MCF 10A (cell line): ENCODE measurements at regions not wholly inside any gene's neighbourhood (a gene's known extent, or its start where the extent isn't known, plus 50 kb on each side); places are given as distances from the start of the nearest gene placed in this dataset.
A peak's percentile ranks its signal among the peaks of the same experiment; 100 is the strongest.

Experiments
- BruUV-seq: library from RNA; stranded (reverse); fragments of 400-500 nt; replicated peaks from 2 replicates; lab custom pipeline; 2021; lab: Mats Ljungman, UMichigan
- CTCF ChIA-PET: fragments of 300-600 bp; sonication (Branson Sonifier 250); formaldehyde crosslinking; extraction: SDS; loops from one replicate; lab custom pipeline; 2021; ENCODE audit warnings: antibody characterized with exemption, inconsistent platforms; lab: Yijun Ruan, JAX
- POLR2A ChIA-PET: fragments of 300-600, 350-650 bp; sonication (Branson Sonifier 250); formaldehyde crosslinking; extraction: SDS; loops from one replicate; lab custom pipeline; 2020; ENCODE audit warnings: antibody characterized with exemption, inconsistent platforms; lab: Yijun Ruan, JAX
- DNase-seq: peaks from one replicate; pipeline ENCODE4 v3.0.0-alpha.2; 2018; ENCODE audit not compliant: unreplicated experiment
- H3K27ac Mint-ChIP-seq: one replicate; pipeline ENCODE4 v1.8.0; 2022; ENCODE audit warnings: mild to moderate bottlenecking, low read depth, mixed read lengths; ENCODE audit not compliant: unreplicated experiment
- H3K27me3 Mint-ChIP-seq: one replicate; pipeline ENCODE4 v1.8.0; 2022; ENCODE audit warnings: mixed read lengths; ENCODE audit not compliant: insufficient read depth, unreplicated experiment
- H3K36me3 Mint-ChIP-seq: one replicate; pipeline ENCODE4 v1.8.0; 2022; ENCODE audit warnings: mild to moderate bottlenecking, moderate library complexity, mixed read lengths; ENCODE audit not compliant: insufficient read depth, unreplicated experiment
- H3K4me1 Mint-ChIP-seq: one replicate; pipeline ENCODE4 v1.8.0; 2022; ENCODE audit warnings: mixed read lengths; ENCODE audit not compliant: insufficient read depth, unreplicated experiment
- H3K4me3 Mint-ChIP-seq: one replicate; pipeline ENCODE4 v1.8.0; 2022; ENCODE audit warnings: mild to moderate bottlenecking, moderate library complexity, mixed read lengths; ENCODE audit not compliant: unreplicated experiment
- H3K9me3 Mint-ChIP-seq: one replicate; pipeline ENCODE4 v1.8.0; 2022; ENCODE audit warnings: mixed read lengths; ENCODE audit not compliant: unreplicated experiment
- intact Hi-C: fragments of 100-400 bp; cut with micrococcal nuclease; formaldehyde crosslinking; loops from 2 replicates; pipeline ENCODE4 v1.14.1; 2022
- TF ChIP-seq, protein P1 (sequence below): fragments of 200-600 bp; IDR thresholded peaks from one replicate; pipeline ENCODE4 v1.8.0; 2022; ENCODE audit warnings: antibody characterized with exemption, mild to moderate bottlenecking; ENCODE audit not compliant: unreplicated experiment

DNA sequence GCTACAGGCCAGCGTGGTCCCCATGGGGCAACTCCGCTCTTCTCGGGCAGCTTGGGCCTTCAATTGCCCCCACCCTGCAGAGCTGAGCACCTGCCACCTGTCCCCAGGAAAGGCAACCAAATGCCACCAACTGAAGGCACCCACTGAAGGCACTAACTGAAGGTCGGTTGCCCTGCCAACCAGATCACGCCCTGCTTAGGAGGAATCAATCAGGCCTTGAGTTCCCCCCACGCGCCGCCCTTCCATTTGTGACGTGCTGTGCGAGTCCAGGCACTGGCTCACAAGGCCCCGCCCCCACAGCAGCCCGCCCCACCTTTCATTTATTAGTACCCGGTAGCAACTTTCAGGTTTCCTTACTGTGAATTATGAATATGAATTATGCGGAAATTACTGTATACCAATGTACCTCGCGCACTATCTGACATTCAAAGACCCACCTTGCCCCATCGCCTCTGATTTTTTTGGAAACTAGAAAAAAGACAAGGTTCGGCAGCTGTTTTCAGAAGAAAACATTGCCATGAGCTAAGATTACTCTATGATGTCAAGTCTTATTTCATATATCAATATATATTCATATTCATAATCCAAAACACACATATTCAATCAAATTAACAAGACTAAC is 83.6 kb upstream of the ABI1 start:
- Mint-ChIP-seq H3K27ac (no peak overlapping the region), H3K4me1 (no peaks in the 10 kb centered on the region), H3K4me3 (no peak overlapping the region), H3K27me3 (no peaks in the 10 kb centered on the region), H3K9me3 (no peaks in the 10 kb centered on the region), H3K36me3 (no peaks in the 10 kb centered on the region)
- intact Hi-C loops = no loop called here
- BruUV-seq = no TSS peak
- DNase-seq = no peak
- CTCF ChIA-PET = no interaction called here
- POLR2A ChIA-PET = no interaction called here
- TF ChIP-seq, protein P1, sequence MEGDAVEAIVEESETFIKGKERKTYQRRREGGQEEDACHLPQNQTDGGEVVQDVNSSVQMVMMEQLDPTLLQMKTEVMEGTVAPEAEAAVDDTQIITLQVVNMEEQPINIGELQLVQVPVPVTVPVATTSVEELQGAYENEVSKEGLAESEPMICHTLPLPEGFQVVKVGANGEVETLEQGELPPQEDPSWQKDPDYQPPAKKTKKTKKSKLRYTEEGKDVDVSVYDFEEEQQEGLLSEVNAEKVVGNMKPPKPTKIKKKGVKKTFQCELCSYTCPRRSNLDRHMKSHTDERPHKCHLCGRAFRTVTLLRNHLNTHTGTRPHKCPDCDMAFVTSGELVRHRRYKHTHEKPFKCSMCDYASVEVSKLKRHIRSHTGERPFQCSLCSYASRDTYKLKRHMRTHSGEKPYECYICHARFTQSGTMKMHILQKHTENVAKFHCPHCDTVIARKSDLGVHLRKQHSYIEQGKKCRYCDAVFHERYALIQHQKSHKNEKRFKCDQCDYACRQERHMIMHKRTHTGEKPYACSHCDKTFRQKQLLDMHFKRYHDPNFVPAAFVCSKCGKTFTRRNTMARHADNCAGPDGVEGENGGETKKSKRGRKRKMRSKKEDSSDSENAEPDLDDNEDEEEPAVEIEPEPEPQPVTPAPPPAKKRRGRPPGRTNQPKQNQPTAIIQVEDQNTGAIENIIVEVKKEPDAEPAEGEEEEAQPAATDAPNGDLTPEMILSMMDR = no peak

DNA sequence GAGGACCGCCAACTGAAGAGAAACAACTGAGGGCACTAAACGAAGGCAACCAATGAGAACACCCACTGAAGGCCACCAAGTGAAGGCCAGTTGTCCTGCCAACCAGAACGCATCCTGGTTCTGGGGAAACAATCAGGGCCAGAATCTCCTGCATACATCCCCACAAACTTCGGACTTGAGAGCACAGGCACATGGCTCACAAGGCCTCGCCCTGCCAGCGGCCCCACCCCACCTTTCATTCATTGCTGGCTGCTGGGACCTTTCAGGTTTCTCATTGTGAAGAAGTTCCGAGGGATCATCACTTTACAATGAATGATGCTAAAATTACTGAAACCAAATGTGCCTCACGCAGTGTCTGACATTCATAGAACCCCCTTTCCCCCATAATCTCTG is 79.2 kb upstream of the ABI1 start:
- BruUV-seq = no TSS peak
- ChIA-PET CTCF (no interaction called here), POLR2A (no interaction called here)
- H3K9me3 Mint-ChIP-seq = no peaks in the 10 kb centered on the region
- H3K27me3 Mint-ChIP-seq = no peaks in the 10 kb centered on the region
- H3K4me1 Mint-ChIP-seq = no peaks in the 10 kb centered on the region
- H3K36me3 Mint-ChIP-seq = no peaks in the 10 kb centered on the region
- H3K27ac Mint-ChIP-seq = no peak overlapping the region
- no peak for DNase-seq
- no peak overlapping the region for H3K4me3 Mint-ChIP-seq
- intact Hi-C loops = no loop called here
- TF ChIP-seq, protein P1 = no peak

DNA sequence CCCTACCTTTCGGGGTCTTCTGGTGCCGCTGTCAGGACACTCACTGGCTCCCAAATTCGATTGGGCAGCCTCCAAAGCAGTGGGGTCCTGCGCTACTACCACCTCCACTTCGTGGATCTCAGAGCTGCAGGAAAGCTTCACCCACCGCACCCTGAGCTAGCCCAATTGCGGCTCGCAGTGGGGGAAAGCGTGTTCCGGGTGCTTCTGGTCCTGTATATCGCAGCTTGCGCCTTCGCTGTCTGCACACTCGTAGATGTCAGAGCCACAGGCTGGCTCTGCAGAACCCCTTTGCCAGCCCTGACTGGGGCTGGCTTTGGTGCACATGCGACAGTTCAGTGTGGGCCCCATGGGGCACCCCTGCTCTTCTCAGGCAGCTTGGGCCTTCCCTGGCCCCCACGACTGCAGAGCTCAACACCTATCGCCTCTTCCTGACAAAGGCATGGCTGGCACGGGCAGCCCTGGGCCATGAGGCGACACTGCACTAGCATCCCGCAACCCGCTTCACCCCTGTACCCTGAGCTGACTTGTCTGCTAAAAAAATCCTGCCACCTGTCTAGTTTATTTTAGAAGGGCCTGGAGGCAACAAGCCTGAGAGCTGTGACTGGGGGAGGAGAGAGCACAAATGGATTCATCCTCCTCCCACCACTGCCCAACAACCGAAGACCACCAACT is 78.7 kb upstream of the ABI1 start:
- H3K27ac Mint-ChIP-seq = no peak overlapping the region
- H3K4me1 Mint-ChIP-seq = no peaks in the 10 kb centered on the region
- TF ChIP-seq, protein P1 = no peak
- no peak overlapping the region for H3K4me3 Mint-ChIP-seq
- CTCF ChIA-PET = no interaction called here
- no peak for DNase-seq
- POLR2A ChIA-PET = no interaction called here
- no peaks in the 10 kb centered on the region for H3K27me3 Mint-ChIP-seq
- intact Hi-C loops = no loop called here
- no TSS peak for BruUV-seq
- no peaks in the 10 kb centered on the region for H3K36me3 Mint-ChIP-seq
- no peaks in the 10 kb centered on the region for H3K9me3 Mint-ChIP-seq

DNA sequence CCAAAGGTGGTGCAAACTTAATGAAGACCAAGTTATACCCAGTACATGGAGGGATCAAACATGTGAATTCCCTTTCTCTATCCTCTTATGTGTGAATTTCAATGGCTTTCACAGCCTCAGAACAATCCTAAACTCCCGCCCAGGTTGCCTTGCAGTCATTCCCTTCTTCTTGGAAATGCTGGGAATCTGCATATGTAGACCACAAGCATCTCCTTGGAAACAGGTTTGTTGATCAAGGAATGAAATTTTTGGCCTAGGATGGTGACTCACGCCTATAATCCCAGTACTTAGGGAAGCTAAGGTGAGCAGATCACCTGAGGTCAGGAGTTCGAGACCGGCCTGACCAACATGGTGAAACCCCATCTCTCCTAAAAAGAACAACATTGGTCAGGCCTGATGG is 77.8 kb upstream of the ABI1 start:
- ChIA-PET CTCF (no interaction called here), POLR2A (no interaction called here)
- H3K4me3 Mint-ChIP-seq = no peak overlapping the region
- H3K9me3 Mint-ChIP-seq = no peaks in the 10 kb centered on the region
- no peak overlapping the region for H3K27ac Mint-ChIP-seq
- H3K27me3 Mint-ChIP-seq = no peaks in the 10 kb centered on the region
- intact Hi-C loops = no loop called here
- H3K36me3 Mint-ChIP-seq = no peaks in the 10 kb centered on the region
- H3K4me1 Mint-ChIP-seq = no peaks in the 10 kb centered on the region
- TF ChIP-seq, protein P1 = no peak
- peak; percentile 2 for DNase-seq
- no TSS peak for BruUV-seq
